Lower leg skin (tissue), 4 donors: ENCODE measurements at regions not wholly inside any gene's neighbourhood (a gene's known extent, or its start where the extent isn't known, plus 50 kb on each side); places are given as distances from the start of the nearest gene placed in this dataset.

Source experiments
- DNase-seq, 2 donors: peaks; one replicate each; pipeline ENCODE4 v3.0.0-alpha.2; 2019; ENCODE audit warnings: low spot score in 2 of 2
- H3K4me3 ChIP-seq: fragments of 200-600 bp; sonication (generic); 2 replicates; pipeline ENCODE4 v1.5.1; 2017; ENCODE audit warnings: mild to moderate bottlenecking, low read depth; ENCODE audit not compliant: poor library complexity, severe bottlenecking
- CTCF ChIP-seq, 3 donors: fragments of 450-650 bp; IDR thresholded peaks; one replicate each; pipeline ENCODE4 v1.5.1; 2016; ENCODE audit warnings: antibody characterized with exemption in 3 of 3, mild to moderate bottlenecking in 3 of 3, moderate library complexity in 2 of 3
- POLR2A ChIP-seq, 2 donors: fragments of 450-650 bp; IDR thresholded peaks; one replicate each; pipeline ENCODE4 v1.6.1; 2016 to 2017; ENCODE audit warnings: antibody characterized with exemption in 2 of 2, mild to moderate bottlenecking in 1 of 2, moderate library complexity in 1 of 2
- WGBS, 2 donors: methylation state at CpG; one replicate each; pipeline ENCODE4 v1.1.5; 2018; 5-methylcytosine and 5-hydroxymethylcytosine counted together
- intact Hi-C: fragments of 100-400 bp; cut with DNase I; formaldehyde crosslinking; loops from one replicate; pipeline ENCODE4 v1.15.0; 2023; ENCODE audit warnings: low total_unique reads

GRCh38 chr22:22746963-22747933 lies 102.8 kb downstream of the GGTLC2 start:
- no peak overlapping the region for H3K4me3 ChIP-seq
- no peak for DNase-seq
- 56% methylated on average over 7 to 8 of the region's 8 CpGs for WGBS, 2 donors
- no peak for TF ChIP-seq CTCF (IDR thresholded peaks at IDR 0.05)
- no peak for TF ChIP-seq POLR2A (IDR thresholded peaks at IDR 0.05)
- intact Hi-C loops = no loop called here

GRCh38 chr22:22748297-22748743 lies 103.9 kb downstream of the GGTLC2 start:
- WGBS, 2 donors = 56 to 59% methylated on average over 5 of the region's 5 CpGs
- TF ChIP-seq CTCF (IDR thresholded peaks at IDR 0.05) = no peak
- TF ChIP-seq POLR2A (IDR thresholded peaks at IDR 0.05) = no peak
- no peak overlapping the region for H3K4me3 ChIP-seq
- intact Hi-C loops = no loop called here
- peak; percentile 35 to 83 for DNase-seq

GRCh38 chr22:22748756-22749155 lies 104.3 kb downstream of the GGTLC2 start:
- peak in 1 of 2 donors; percentile 56 for DNase-seq
- H3K4me3 ChIP-seq = no peak overlapping the region
- TF ChIP-seq POLR2A (IDR thresholded peaks at IDR 0.05) (no peak), CTCF (IDR thresholded peaks at IDR 0.05) (no peak)
- intact Hi-C loops = no loop called here
- WGBS, 2 donors = 100% methylated on average over 1 of the region's 1 CpG

- DNase-seq = peak in 1 of 2 donors; percentile 57
- intact Hi-C loops = no loop called here
- WGBS, 2 donors = 57 to 71% methylated on average over 6 to 7 of the region's 7 CpGs
- no peak for TF ChIP-seq CTCF (IDR thresholded peaks at IDR 0.05)
- TF ChIP-seq POLR2A (IDR thresholded peaks at IDR 0.05) = no peak
- H3K4me3 ChIP-seq = no peak overlapping the region
Observed at GRCh38 chr22:22749167-22749758, 104.8 kb downstream of the GGTLC2 start.

- WGBS, 2 donors = 77 to 94% methylated on average over 6 of the region's 6 CpGs
- H3K4me3 ChIP-seq = no peak overlapping the region
- intact Hi-C loops = no loop called here
- DNase-seq = peak in 1 of 2 donors; percentile 60
- no peak for TF ChIP-seq POLR2A (IDR thresholded peaks at IDR 0.05)
- no peak for TF ChIP-seq CTCF (IDR thresholded peaks at IDR 0.05)
Observed at GRCh38 chr22:22750335-22751042, 106.1 kb downstream of the GGTLC2 start.
